Ecto neural progenitor cell (in vitro differentiated cells): ENCODE measurements at regions not wholly inside any gene's neighbourhood (a gene's known extent, or its start where the extent isn't known, plus 50 kb on each side); places are given as distances from the start of the nearest gene placed in this dataset.
A peak's percentile ranks its signal among the peaks of the same experiment; 100 is the strongest.
"Not testable (repeated sequence)": the region's sequence is repeated elsewhere in the genome, so short reads cannot be mapped to it uniquely, and the experiment has no call there.

Source experiments
- DNase-seq: peaks from one replicate; pipeline ENCODE4 v3.0.0-alpha.2; 2018; ENCODE audit warnings: low spot score

DNA sequence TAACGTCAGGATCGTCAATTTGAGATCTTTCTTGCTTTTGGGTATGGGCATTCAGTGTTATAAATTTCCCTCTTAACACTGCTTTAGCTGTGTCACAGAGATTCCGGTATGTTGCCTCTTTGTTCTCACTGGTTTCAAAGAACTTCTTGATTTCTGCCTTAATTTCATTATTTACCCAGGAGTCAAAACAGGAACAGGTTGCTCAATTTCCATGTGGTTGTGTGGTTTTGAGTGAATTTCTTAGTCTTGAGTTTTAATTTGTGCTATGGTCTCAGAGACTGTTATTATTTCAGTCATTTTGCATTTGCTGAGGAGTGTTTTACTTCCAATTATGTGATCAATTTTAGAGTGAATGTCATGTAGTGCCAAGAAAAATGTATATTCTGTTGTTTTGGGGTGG lies 153.1 kb downstream of the PCDH17 start:
- no peak for DNase-seq

GRCh38 chr13:57787058-57787791 lies 155.7 kb downstream of the PCDH17 start:
- DNase-seq, result peak; percentile 46

GRCh38 chr13:57799624-57800023 lies 168.1 kb downstream of the PCDH17 start:
- no peak for DNase-seq

GRCh38 chr13:57813651-57814050 lies 182.1 kb downstream of the PCDH17 start:
- no peak for DNase-seq

DNA sequence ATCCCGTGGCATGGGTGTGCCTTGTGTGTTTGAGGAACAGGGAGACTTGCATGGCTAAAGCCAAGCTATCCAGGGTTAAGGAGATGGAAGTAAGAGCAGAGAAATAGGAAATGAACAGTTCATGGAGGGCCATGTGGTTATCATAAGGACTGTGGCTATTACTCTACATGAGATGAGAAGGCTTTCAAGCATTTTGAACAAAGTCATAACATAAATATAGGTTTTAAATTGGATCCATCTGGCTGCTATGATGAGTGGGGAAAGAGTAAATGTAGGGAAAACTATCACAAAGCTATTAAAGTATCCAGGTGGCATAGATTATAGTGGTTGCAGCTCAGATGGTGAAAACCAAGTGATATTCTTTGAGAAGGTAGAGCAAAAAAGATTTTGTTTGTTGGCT lies 184.1 kb downstream of the PCDH17 start:
- no peak for DNase-seq

DNA sequence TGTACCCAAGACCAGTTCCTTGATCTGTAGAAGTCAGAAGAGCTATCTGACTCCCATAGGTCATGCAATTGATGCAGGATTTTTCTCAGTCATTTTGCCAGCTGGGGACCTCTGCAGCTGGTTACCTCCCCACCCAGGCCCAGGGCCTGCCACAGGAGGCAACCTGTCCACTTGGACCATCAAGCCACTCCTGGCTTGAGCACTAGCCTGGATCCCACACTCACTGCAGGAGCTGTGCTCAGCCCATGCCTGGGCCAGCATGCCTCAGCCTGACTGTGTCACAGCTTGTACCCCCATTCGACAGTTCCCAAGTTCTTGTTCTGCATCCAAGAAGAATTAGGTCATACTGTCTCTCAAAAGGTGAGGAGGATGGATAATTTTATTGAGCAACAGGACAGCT lies 189.4 kb downstream of the PCDH17 start:
- DNase-seq, result no peak

GRCh38 chr13:57823704-57824103 lies 192.2 kb downstream of the PCDH17 start:
- DNase-seq, result no peak

- no peak for DNase-seq
Measured at GRCh38 chr13:57824121-57824520, 192.6 kb downstream of the PCDH17 start.

DNA sequence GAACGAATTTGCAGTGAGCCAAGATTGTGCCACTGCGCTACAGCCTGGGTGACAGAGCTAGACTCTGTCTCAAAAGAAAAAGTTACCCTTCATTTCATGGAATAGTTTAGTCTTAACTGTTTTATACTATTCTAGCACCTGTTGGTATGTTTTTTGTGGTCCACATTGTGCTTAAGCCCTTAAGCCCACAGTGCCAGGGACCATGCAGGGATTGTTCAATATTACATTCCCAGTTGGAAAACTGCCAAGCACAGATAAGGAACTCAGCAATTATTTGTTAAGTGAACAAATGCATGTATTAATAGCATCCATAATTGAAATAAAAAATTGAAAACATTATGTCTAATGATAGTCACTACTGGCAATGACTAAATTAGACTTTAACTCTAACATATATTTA lies 193.5 kb downstream of the PCDH17 start:
- DNase-seq, result no peak

- no peak for DNase-seq
Measured at GRCh38 chr13:57829496-57829895, 198.0 kb downstream of the PCDH17 start.

DNA sequence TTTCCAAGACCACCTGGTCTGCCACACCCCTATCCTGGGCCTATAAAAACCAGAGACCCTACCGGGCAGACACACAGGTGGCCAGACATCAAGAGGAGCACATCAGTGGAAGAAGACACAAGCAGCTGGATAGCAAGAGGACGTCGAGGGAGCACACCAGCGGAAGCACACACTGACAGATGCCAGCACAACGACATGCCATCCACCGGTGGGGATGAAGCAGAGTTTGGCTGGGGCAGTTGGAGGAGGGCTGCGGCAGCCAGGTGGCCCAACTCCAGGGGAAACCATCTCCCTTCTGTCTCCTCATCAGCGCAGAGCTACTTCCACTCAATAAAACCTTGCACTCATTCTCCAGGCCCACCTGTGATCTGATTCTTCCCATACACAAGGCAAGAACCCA lies 200.6 kb downstream of the PCDH17 start:
- DNase-seq, result no peak

DNA sequence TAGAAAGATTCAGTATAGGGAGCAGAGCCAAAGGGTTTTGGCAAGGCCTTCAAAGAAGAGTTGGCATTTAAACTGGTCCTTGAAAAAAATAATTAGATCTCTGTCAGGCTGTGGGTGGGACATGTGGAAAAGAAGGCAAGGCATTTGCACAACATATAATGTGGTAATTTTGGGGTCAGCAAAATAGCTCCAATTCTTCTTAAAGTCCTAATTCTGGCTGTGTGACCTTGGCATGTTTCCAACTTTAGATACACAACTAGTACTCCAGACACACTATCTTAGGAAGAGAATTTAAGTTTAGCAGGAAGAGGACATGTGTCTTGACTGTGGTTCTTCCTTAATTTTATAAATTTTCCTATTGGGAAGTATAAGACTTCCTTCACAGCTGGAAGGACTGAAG lies 206.3 kb downstream of the PCDH17 start:
- no peak for DNase-seq

DNA sequence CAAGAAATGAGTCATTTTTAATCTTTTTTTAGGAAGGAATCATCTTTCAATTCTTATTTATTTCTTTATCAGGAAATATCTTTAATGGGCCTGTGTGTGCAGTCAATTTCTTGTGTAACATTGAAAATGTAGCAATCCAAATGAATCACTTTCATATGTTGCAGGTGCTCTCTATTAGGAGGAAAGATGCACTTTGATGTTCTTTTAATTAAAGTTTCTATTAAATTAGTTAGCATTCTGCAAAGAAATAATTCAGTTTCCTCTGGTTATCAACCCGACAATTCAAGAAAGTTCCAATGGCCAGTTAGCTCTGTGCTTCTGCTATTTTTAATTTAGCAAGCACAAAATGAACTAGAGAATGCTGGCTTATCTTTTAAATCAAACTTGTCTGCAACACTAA lies 212.0 kb downstream of the PCDH17 start:
- DNase-seq, result no peak

DNA sequence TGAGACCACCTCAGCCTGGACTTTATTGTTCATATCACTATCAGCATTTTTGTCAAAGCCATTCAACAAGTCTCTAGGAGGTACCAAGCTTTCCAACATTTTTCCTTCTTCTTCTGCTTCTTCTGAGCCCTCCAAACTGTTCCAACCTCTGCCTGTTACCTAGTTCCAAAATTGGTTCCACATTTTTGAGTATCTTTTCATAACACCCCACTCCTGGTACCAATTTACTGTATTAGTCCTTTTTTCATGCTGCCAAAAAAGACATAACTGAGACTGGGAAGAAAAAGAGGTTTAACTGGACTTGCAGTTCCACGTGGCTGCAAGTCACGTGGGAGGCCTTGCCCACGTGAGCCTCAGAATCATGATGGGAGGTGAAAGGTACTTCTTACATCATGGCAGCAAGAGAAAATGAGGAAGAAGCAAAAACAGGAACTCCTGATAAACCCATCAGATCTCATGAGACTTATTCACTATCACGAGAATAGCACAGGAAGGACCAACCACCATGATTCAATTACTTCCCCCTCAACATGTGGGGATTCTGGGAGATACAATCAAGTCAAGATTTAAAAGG lies 215.1 kb downstream of the PCDH17 start:
- DNase-seq, result no peak

GRCh38 chr13:57857945-57858344 lies 226.4 kb downstream of the PCDH17 start:
- no peak for DNase-seq

- DNase-seq, result no peak
Measured at GRCh38 chr13:57858376-57858775, 226.8 kb downstream of the PCDH17 start.

DNA sequence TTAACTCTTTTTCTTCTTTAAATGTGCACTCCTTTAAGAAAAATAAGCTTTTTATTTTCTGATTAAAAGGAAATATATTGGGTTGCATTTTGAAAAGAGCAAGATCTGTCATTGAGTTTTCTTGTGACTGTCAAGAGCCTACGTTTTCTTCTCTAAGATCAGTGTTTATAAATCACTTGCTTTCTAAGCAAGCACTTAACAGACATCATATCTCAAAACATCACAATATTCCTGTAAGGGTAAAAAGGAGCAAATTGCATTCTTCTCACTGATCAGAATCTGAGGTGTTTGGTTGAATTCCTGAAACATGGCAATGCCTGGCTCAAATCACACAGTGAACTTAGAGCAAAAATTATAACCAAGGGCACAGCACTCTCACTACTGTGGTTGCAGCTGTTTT lies 231.3 kb downstream of the PCDH17 start:
- no peak for DNase-seq

- DNase-seq, result no peak
Measured at GRCh38 chr13:57865600-57866294, 234.2 kb downstream of the PCDH17 start.

- no peak for DNase-seq
Measured at GRCh38 chr13:57874530-57874929, 243.0 kb downstream of the PCDH17 start.

DNA sequence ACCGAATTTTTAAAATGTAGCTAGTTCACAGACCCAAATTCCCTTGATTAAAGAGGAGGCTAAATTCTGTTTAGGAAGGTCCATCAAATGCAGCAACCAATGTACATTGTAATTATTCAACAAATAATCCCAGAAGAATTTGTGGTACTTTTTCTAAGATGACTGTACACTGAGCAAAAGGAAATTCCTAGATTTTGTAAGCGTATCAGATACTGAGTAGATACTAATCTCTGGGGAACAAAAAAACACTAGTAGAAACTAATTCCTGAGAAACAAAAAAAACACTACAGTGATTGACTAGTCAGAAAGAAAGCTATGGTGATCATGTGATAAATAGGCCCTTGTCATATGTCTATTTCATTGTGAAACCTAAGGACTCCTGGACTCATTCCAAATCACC lies 246.1 kb downstream of the PCDH17 start:
- DNase-seq, result no peak

DNA sequence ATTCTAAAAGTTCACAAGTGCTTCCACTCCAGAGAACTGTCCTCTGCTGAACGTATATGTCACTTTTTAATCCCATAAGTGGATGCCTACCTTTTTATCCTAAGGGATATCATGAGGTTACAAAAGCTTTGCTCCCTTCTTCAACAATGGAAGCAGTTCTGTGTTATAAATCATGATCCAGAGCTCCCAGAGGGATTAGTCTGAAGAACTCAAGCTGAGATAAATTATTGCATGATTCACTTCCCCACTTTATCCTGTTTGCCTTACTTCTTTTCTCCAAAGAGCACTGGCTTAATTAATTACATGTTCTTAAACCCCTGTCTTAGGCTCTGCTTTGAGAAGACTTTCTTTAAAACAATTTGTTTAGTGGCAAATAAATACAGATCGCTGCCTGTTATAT lies 246.7 kb downstream of the PCDH17 start:
- no peak for DNase-seq

DNA sequence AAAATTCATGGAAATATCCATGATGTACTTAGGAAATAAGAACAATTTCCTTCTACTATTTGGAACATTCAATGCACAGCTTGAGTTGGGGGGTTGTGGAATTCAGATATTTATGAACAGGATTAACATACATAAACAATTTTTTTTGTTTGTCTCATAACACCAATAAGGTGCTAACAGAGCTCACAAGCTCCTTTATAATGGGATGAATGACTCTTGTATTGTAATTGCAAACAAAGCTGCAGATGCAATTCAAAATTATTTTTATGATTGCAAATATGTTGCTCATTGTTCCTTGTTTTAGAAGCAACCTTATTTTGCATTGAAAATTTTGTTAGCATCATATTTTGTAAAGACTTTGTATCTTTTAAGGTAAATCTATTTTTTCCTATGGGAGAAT lies 265.7 kb downstream of the PCDH17 start:
- DNase-seq, result no peak

DNA sequence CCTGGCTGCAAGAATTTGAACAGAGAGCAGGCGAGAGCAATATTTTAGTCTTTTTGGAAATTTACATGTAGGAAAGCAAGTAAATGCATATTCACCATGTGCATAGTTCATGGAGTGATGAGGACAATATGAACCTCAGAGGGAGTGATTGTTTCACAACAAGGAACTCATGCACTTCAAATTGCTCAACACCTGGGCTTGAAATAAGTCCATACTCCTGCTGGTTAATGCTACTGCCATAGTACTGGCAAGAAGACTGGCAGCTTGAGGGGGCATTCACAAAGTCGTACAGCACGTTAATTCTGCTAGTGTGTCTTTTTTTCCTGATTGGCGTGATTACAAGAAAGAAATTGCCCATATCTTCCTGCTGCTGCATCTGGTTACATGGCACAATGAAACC lies 267.6 kb downstream of the PCDH17 start:
- DNase-seq, result no peak

DNA sequence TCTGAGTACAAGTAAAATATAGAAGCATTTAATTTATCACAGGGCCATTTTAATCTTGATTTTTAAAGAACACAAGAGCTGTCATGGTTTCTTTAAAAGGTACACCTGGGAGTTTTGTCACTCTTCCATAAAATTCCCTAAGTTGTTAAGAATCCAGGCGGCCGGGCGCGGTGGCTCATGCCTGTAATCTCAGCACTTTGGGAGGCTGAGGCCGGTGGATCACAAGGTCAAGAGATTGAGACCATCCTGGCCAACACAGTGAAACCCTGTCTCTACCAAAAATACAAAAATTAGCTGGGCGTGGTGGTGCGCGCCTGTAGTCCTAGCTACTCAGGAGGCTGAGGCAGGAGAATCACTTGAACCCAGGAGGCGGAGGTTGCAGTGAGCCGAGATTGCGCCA lies 278.3 kb downstream of the PCDH17 start:
- not testable (repeated sequence) for DNase-seq
